ENCODE measurements at regions not wholly inside any gene's neighbourhood (a gene's known extent, or its start where the extent isn't known, plus 50 kb on each side); places are given as distances from the start of the nearest gene placed in this dataset.

GRCh38 chr9:105860516-105860915 is 166.2 kb downstream of the TMEM38B start:
- TF ChIP-seq CTCF (IDR thresholded peaks at IDR 0.05; ENCODE audit: control insufficient read depth, insufficient read depth, low read depth, low read length, missing control alignments) = no peak
- H3K4me3 ChIP-seq (ENCODE audit: control insufficient read depth, low read depth, low read length) = no peak overlapping the region
- DNase-seq (ENCODE audit: low read depth) = no peak

GRCh38 chr9:105861972-105862371 is 167.6 kb downstream of the TMEM38B start:
- no peak overlapping the region for H3K4me3 ChIP-seq (ENCODE audit: control insufficient read depth, low read depth, low read length)
- TF ChIP-seq CTCF (IDR thresholded peaks at IDR 0.05; ENCODE audit: control insufficient read depth, insufficient read depth, low read depth, low read length, missing control alignments) = no peak
- DNase-seq (ENCODE audit: low read depth) = no peak

GRCh38 chr9:105864248-105864898 is 170.0 kb downstream of the TMEM38B start:
- H3K4me3 ChIP-seq (ENCODE audit: control insufficient read depth, low read depth, low read length) = no peak overlapping the region
- DNase-seq (ENCODE audit: low read depth) = no peak
- TF ChIP-seq CTCF (IDR thresholded peaks at IDR 0.05; ENCODE audit: control insufficient read depth, insufficient read depth, low read depth, low read length, missing control alignments) = no peak

GRCh38 chr9:105865285-105865684 is 170.9 kb downstream of the TMEM38B start:
- TF ChIP-seq CTCF (IDR thresholded peaks at IDR 0.05; ENCODE audit: control insufficient read depth, insufficient read depth, low read depth, low read length, missing control alignments) = no peak
- no peak for DNase-seq (ENCODE audit: low read depth)
- no peak overlapping the region for H3K4me3 ChIP-seq (ENCODE audit: control insufficient read depth, low read depth, low read length)

- no peak for DNase-seq (ENCODE audit: low read depth)
- H3K4me3 ChIP-seq (ENCODE audit: control insufficient read depth, low read depth, low read length) = no peak overlapping the region
- TF ChIP-seq CTCF (IDR thresholded peaks at IDR 0.05; ENCODE audit: control insufficient read depth, insufficient read depth, low read depth, low read length, missing control alignments) = no peak
Measured at GRCh38 chr9:105871540-105871939, 177.2 kb downstream of the TMEM38B start.

- no peak for TF ChIP-seq CTCF (IDR thresholded peaks at IDR 0.05; ENCODE audit: control insufficient read depth, insufficient read depth, low read depth, low read length, missing control alignments)
- H3K4me3 ChIP-seq (ENCODE audit: control insufficient read depth, low read depth, low read length) = no peak overlapping the region
- DNase-seq (ENCODE audit: low read depth) = no peak
Measured at GRCh38 chr9:105873801-105874200, 179.5 kb downstream of the TMEM38B start.
